Gastroesophageal sphincter (tissue), 3 donors: ENCODE measurements at regions not wholly inside any gene's neighbourhood (a gene's known extent, or its start where the extent isn't known, plus 50 kb on each side); places are given as distances from the start of the nearest gene placed in this dataset.

ENCODE experiments used
- CTCF ChIP-seq, 4 experiments: fragments of 200-600 bp in 2 of 4; fragments of 450-650 bp in 2 of 4; sonication (generic) in 1 of 4; IDR thresholded peaks; one replicate each; pipeline ENCODE4 v1.5.1; 2017 to 2019; ENCODE audit warnings: antibody characterized with exemption in 4 of 4, mild to moderate bottlenecking in 2 of 4, moderate library complexity in 2 of 4
- POLR2A ChIP-seq, 2 donors: fragments of 450-650 bp; IDR thresholded peaks; one replicate each; pipeline ENCODE4 v1.6.1; 2017; ENCODE audit warnings: antibody characterized with exemption in 2 of 2, mild to moderate bottlenecking in 2 of 2, moderate library complexity in 1 of 2

DNA sequence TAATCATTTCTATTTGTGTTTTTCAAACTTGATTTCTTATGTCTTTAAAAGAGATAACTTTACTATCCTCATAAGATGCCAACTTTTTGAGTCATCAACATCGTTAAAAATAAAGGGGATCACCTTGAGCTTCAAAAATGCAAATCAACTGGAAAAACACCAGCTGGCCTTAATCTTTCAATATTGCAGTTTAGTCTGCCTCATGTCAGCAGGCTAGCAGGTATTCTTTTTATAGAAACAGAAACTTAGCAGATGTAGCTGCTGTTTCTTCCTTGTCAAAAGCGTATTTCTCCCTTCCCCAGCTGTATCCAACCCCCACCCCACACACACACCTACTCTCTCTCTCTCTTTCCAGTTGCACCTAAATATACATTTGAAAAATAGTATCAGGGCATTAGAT, 154.1 kb upstream of the ZNF804A start:
- TF ChIP-seq POLR2A (IDR thresholded peaks at IDR 0.05) (no peak), CTCF (IDR thresholded peaks at IDR 0.05) (no peak)
